Adrenal gland (tissue), 5 donors: ENCODE measurements at regions not wholly inside any gene's neighbourhood (a gene's known extent, or its start where the extent isn't known, plus 50 kb on each side); places are given as distances from the start of the nearest gene placed in this dataset.

ENCODE experiments used
- CTCF ChIP-seq, 6 experiments: fragments of 450-650 bp in 4 of 6; fragments of 200-600 bp in 2 of 6; sonication (generic) in 1 of 6; IDR thresholded peaks; 1 replicate in 5 of 6; 2 replicates in 1 of 6; pipeline versions ENCODE4 v1.5.1 to v1.8.0; 2016 to 2021; ENCODE audit warnings: antibody characterized with exemption in 6 of 6, mild to moderate bottlenecking in 2 of 6, moderate library complexity in 1 of 6
- POLR2A ChIP-seq, 2 donors: fragments of 450-650 bp; IDR thresholded peaks; one replicate each; pipeline ENCODE4 v1.6.1; 2017; ENCODE audit warnings: antibody characterized with exemption in 2 of 2, mild to moderate bottlenecking in 2 of 2, moderate library complexity in 1 of 2
- donor health status: DM: no; HTN: no; CAD: no.

GRCh38 chr5:2451100-2451499 is 300.4 kb downstream of the IRX2 start:
- TF ChIP-seq POLR2A (IDR thresholded peaks at IDR 0.05) (no peak), CTCF (IDR thresholded peaks at IDR 0.05) (no peak)
